COLO829 (cell line): ENCODE measurements at regions not wholly inside any gene's neighbourhood (a gene's known extent, or its start where the extent isn't known, plus 50 kb on each side); places are given as distances from the start of the nearest gene placed in this dataset.
"Not testable (repeated sequence)": the region's sequence is repeated elsewhere in the genome, so short reads cannot be mapped to it uniquely, and the experiment has no call there.

ENCODE experiments used
- DNase-seq: peaks from one replicate; pipeline ENCODE4 v3.0.0; 2012; ENCODE audit warnings: low spot score

GRCh38 chr14:71396050-71396677 lies 488.9 kb downstream of the PCNX1 start:
- no peak for DNase-seq

- no peak for DNase-seq
These were observed 490.1 kb downstream of the PCNX1 start for GRCh38 chr14:71397371-71397770.

- DNase-seq = no peak
These were observed 491.2 kb downstream of the PCNX1 start for GRCh38 chr14:71398450-71398849.

- DNase-seq = no peak
These were observed 491.8 kb downstream of the PCNX1 start for GRCh38 chr14:71399057-71399487.

GRCh38 chr14:71400871-71401321 lies 493.6 kb downstream of the PCNX1 start:
- DNase-seq = no peak

- not testable (repeated sequence) for DNase-seq
These were observed 495.2 kb downstream of the PCNX1 start for GRCh38 chr14:71402415-71402814.

DNA sequence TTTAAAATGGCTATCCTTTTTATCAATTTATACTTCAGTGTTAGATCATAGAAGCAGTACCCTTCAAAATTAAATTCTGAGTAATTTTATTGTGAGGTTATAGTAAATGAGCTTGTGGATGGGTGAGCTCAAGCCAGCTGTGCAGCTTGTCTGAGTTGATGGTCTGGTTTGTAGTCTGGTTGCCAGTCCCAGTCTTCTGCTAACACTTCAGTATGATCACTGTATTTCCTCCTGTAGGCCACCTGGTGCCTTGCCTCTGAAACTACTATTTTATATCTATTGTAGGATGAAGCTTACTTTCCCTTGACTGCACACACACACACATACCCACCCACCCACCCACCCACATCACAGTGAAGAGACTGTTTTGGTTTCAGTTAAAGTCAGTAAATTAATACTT lies 496.4 kb downstream of the PCNX1 start:
- DNase-seq = no peak

DNA sequence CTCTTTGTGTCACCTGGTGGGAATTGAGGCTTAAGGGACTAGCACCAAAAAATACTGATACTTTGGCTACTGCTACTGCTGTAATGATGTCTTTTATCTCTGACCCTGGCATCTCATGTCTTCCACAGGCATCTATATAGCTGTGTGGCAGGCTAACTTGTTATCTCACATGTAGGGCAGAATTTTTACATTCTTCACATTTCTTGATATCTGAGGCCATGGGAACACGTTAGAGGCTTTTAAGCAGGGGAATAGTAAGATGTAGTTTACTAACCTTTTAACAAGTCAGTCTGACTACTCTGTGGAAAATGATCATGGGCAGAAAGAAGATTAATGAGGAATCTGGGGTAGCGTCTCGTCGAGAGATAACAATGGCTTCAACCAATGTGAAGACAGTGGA lies 498.4 kb downstream of the PCNX1 start:
- DNase-seq = no peak

- no peak for DNase-seq
These were observed 501.2 kb downstream of the PCNX1 start for GRCh38 chr14:71408362-71409030.

- DNase-seq = no peak
These were observed 503.5 kb downstream of the PCNX1 start for GRCh38 chr14:71410578-71411284.

GRCh38 chr14:71411285-71411595 lies 504.0 kb downstream of the PCNX1 start:
- DNase-seq = no peak

DNA sequence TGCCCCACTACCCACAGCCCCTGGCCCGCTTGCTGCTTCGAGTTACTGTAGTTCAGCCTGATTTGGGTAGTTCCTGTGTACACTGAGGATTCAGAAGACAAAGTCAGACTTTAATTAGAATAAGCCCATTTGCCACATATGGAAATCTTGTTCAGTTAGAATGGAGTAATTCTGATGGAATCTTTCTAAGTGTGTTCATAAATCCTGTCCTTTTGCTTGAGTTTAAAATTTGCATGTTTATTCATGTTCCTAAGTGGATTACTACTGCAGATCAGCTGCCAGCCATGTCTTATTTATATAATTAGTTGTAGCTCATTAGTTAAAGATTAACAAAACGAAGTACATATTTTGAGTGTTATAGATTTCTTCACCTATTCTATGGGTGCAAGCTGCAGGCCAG lies 504.5 kb downstream of the PCNX1 start:
- DNase-seq = no peak

- DNase-seq = no peak
These were observed 507.6 kb downstream of the PCNX1 start for GRCh38 chr14:71414631-71415403.

GRCh38 chr14:71415404-71415690 lies 508.1 kb downstream of the PCNX1 start:
- no peak for DNase-seq

DNA sequence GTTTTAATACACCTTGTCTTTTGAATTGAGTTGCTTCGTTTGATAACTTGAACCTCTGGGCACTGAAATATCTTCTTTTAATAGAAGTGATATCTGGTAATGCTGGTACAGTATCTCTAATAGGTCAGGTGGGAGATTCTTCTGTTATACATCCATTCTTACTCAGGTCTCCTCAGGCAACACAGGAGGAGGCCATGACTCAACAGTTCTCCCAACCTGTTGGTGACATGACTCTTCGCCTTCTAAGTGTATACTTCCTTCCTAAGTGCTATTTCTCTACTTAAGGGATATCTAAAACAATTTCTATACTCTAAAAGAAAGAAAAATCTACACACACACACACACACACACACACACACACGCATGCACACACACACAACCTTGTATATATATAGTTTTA lies 509.1 kb downstream of the PCNX1 start:
- no peak for DNase-seq

- no peak for DNase-seq
These were observed 511.4 kb downstream of the PCNX1 start for GRCh38 chr14:71418532-71419245.

DNA sequence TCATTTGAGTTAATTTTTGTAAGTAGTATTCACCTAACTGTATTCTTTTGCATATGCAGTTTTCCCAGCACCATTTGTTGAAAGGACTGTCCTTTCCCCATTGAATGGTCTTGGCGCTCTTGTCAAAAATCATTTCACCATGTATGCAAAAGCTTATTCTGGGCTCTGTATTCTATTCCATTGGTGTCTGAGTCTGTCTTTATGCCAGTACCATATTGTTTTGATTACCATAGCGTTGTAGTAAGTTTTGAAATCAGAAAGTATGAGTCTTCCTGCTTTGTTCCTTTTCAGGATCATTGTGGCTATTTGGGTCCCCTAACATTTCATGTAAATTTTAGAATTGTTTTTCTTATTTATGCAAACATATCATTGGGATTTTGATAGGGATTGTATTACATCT lies 508.7 kb upstream of the RGS6 start:
- no peak for DNase-seq

- DNase-seq = no peak
These were observed 507.3 kb upstream of the RGS6 start for GRCh38 chr14:71424941-71425340.

DNA sequence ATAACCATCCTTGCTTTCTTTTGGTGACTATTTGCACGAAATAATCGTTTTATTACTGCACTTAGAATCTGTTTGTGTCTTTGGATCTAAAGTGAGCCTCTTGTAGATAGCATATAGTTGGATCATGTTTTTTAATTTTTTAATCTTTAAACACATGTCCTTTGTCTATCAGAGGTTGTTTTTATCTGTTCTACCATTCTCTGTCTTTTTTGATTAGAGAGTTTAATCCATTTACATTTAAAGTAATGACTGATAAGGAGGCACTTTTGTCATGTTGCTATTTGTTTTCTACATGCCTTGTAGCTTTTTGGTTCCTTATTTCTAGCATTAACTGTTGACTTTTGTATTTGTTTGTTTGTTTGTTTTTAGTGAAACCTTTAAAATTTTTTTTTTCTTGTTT lies 506.2 kb upstream of the RGS6 start:
- DNase-seq = no peak

DNA sequence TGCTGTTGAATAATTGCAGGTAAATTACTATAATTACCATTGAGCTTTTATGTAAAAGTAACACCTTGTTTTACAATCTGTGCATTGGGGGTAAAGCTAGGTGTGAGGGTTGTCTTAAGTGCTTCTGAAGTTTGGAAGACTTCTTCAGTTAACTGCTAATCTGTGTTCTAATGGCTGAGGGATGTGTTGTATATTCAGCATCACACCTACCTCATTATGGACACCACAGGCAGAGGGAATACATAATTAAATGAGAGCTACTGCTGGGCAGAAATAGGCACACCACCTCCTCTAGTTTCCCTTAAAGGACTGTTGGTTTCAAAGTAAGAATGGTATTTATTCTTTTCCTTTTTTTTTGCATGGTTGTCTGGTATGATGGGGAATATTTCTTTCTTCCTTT lies 502.3 kb upstream of the RGS6 start:
- DNase-seq = no peak

GRCh38 chr14:71430321-71430677 lies 501.9 kb upstream of the RGS6 start:
- DNase-seq = no peak

DNA sequence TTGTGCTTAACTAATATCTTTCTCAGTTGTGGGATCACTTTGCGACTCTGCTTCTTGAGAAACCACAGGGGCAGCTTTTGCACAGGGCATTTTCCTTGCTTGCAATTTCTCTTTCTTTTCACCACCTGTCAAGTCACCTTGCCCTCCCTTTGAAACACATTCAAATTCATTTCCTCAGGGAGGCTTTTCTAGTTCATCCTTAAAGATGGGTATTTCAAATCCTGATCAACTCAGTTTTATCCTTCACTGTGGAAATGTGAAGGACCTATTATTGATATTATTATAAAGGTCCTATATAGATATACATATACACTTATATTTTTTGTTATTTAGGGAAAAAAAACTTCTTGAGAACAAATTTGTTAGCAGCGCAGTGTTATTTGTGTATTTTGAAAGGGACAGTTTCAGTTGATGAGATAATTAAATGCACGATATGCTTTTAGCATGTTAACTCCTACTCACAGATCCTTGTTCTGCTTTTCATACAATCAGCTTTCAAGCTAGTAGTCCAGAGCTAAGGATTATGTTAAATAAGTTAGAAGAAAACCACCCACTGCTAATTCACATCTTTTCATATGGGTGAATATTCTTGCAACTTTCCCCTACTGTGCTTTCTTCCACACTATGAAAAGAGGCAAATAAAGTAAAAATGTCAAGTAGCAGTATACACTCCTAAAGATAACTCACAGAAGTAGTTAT lies 501.4 kb upstream of the RGS6 start:
- DNase-seq = no peak
